ENCODE measurements at regions not wholly inside any gene's neighbourhood (a gene's known extent, or its start where the extent isn't known, plus 50 kb on each side); places are given as distances from the start of the nearest gene placed in this dataset.

GRCh38 chr3:168653255-168653654 lies 557.5 kb upstream of the GOLIM4 start:
- Histone ChIP-seq H3K9me1 (ENCODE audit: control insufficient read depth, extremely low read depth, insufficient read depth, low read length) (no peaks in the 10 kb centered on the region), H3K79me2 (ENCODE audit: control insufficient read depth, insufficient read depth, low read length) (no peaks in the 10 kb centered on the region), H3K27ac (ENCODE audit: control insufficient read depth, insufficient read depth, low read length) (no peak overlapping the region), H3K4me2 (ENCODE audit: control insufficient read depth, extremely low read depth, insufficient read depth, low read depth, low read length) (no peak overlapping the region), H3K4me1 (ENCODE audit: control insufficient read depth, extremely low read depth, insufficient read depth, low read length) (no peaks in the 10 kb centered on the region), H3K9ac (ENCODE audit: control insufficient read depth, extremely low read depth, insufficient read depth, low read length) (no peak overlapping the region), H3K9me3 (ENCODE audit: control insufficient read depth, low read depth, low read length) (no peaks in the 10 kb centered on the region), H3K27me3 (ENCODE audit: control insufficient read depth, extremely low read depth, insufficient read depth, low read length) (no peaks in the 10 kb centered on the region), H2AFZ (ENCODE audit: control insufficient read depth, low read length) (no peak overlapping the region), H3K4me3 (ENCODE audit: control insufficient read depth in 2 of 3, extremely low read depth in 1 of 3, insufficient read depth in 2 of 3, low read depth in 1 of 3, low read length in 3 of 3) (no peak overlapping the region), H3K36me3 (ENCODE audit: control insufficient read depth in 2 of 2, extremely low read depth in 1 of 2, insufficient read depth in 2 of 2, low read length in 2 of 2) (no peaks in the 10 kb centered on the region), H4K20me1 (ENCODE audit: control insufficient read depth, extremely low read depth, insufficient read depth, low read length) (no peaks in the 10 kb centered on the region)
- dilution Hi-C loops (cut with MboI; ENCODE audit: extremely low pct_ligation_motif_present, low sequenced_read_pairs): no loop called here
- FAIRE-seq: no peak
- DNase-seq (ENCODE audit: low read depth, low spot score): no peak
- TF ChIP-seq EZH2 (IDR thresholded peaks at IDR 0.05; ENCODE audit: low read length) (no peak), CTCF (optimal IDR thresholded peaks at IDR 0.05 in 1 of 3, IDR thresholded peaks at IDR 0.05 in 1 of 3, conservative IDR thresholded peaks at IDR 0.05 in 1 of 3; ENCODE audit: extremely low read depth in 1 of 3, insufficient read depth in 2 of 3, low read length in 3 of 3) (no peak)

GRCh38 chr3:168648321-168648720 lies 552.6 kb upstream of the GOLIM4 start:
- no peaks in the 10 kb centered on the region for H3K9me3 ChIP-seq (ENCODE audit: control insufficient read depth, low read depth, low read length)
- H3K4me3 ChIP-seq (ENCODE audit: control insufficient read depth in 2 of 3, extremely low read depth in 1 of 3, insufficient read depth in 2 of 3, low read depth in 1 of 3, low read length in 3 of 3): no peak overlapping the region
- no peaks in the 10 kb centered on the region for H3K79me2 ChIP-seq (ENCODE audit: control insufficient read depth, insufficient read depth, low read length)
- H3K4me1 ChIP-seq (ENCODE audit: control insufficient read depth, extremely low read depth, insufficient read depth, low read length): no peaks in the 10 kb centered on the region
- TF ChIP-seq CTCF (optimal IDR thresholded peaks at IDR 0.05 in 1 of 3, IDR thresholded peaks at IDR 0.05 in 1 of 3, conservative IDR thresholded peaks at IDR 0.05 in 1 of 3; ENCODE audit: extremely low read depth in 1 of 3, insufficient read depth in 2 of 3, low read length in 3 of 3): no peak
- no peak for TF ChIP-seq EZH2 (IDR thresholded peaks at IDR 0.05; ENCODE audit: low read length)
- H2AFZ ChIP-seq (ENCODE audit: control insufficient read depth, low read length): no peak overlapping the region
- no peak overlapping the region for H3K9ac ChIP-seq (ENCODE audit: control insufficient read depth, extremely low read depth, insufficient read depth, low read length)
- dilution Hi-C loops (cut with MboI; ENCODE audit: extremely low pct_ligation_motif_present, low sequenced_read_pairs): no loop called here
- no peaks in the 10 kb centered on the region for H3K36me3 ChIP-seq (ENCODE audit: control insufficient read depth in 2 of 2, extremely low read depth in 1 of 2, insufficient read depth in 2 of 2, low read length in 2 of 2)
- no peak for DNase-seq (ENCODE audit: low read depth, low spot score)
- no peak overlapping the region for H3K4me2 ChIP-seq (ENCODE audit: control insufficient read depth, extremely low read depth, insufficient read depth, low read depth, low read length)
- H4K20me1 ChIP-seq (ENCODE audit: control insufficient read depth, extremely low read depth, insufficient read depth, low read length): no peaks in the 10 kb centered on the region
- H3K27me3 ChIP-seq (ENCODE audit: control insufficient read depth, extremely low read depth, insufficient read depth, low read length): no peaks in the 10 kb centered on the region
- no peak for FAIRE-seq
- H3K27ac ChIP-seq (ENCODE audit: control insufficient read depth, insufficient read depth, low read length): no peak overlapping the region
- no peaks in the 10 kb centered on the region for H3K9me1 ChIP-seq (ENCODE audit: control insufficient read depth, extremely low read depth, insufficient read depth, low read length)

All from keratinocyte (primary cell).